Stimulated activated CD4-positive, alpha-beta T cell treated with anti-CD3 and anti-CD28 coated beads, Interleukin-12 subunit alpha, Interleukin-12 subunit beta, amount 100 ng/mL, for 48 hours (primary cell): ENCODE measurements at regions not wholly inside any gene's neighbourhood (a gene's known extent, or its start where the extent isn't known, plus 50 kb on each side); places are given as distances from the start of the nearest gene placed in this dataset.

Experiments
- DNase-seq, 3 donors: peaks; one replicate each; pipeline ENCODE4 v3.0.0-alpha.2; 2020; ENCODE audit warnings: low read depth in 2 of 3, low spot score in 1 of 3

- no peak for DNase-seq
These were observed 515.3 kb downstream of the EPHB1 start for GRCh38 chr3:135310317-135310716.

DNA sequence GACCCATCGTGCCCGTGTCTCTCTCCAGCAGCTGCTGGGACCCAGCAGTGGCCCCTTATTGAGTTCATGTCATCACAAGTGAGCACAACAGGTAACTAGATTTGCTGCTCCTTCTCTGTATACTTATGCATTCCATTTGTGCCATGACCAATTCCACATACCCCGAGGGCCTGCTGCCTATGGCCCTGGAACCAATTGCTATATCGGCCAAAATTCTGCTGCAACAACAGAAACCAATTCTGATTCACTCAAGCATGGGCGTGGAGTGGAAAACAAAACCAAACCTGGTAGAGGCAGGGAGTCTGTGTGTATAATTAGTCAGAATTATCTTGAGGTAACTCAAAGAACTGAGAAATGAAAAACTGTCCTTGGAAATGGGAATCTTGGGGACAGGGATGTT is 516.6 kb downstream of the EPHB1 start:
- no peak for DNase-seq

DNA sequence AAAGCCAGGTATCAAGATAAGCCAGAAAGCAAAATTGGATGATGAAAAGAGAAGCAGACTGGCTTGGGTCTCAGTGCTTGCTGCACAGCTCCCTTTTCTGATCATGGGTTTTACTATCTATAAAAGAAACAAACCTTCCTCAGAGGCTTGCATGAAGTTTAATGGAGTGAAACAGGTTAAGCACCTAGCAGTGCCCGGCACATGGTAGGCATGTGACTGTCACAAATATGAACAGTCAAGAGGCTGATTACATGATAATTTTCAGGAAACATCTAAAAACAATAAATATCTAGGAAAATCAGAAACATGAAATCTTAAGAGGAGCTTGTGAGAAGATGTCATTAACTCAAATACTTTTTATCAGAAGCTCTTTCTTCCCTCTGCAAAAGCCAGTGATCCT is 519.2 kb downstream of the EPHB1 start:
- no peak for DNase-seq

GRCh38 chr3:135324301-135324700 is 529.2 kb downstream of the EPHB1 start:
- DNase-seq = no peak

GRCh38 chr3:135325096-135325495 is 530.0 kb downstream of the EPHB1 start:
- no peak for DNase-seq

- no peak for DNase-seq
These were observed 530.7 kb downstream of the EPHB1 start for GRCh38 chr3:135325726-135326235.

DNA sequence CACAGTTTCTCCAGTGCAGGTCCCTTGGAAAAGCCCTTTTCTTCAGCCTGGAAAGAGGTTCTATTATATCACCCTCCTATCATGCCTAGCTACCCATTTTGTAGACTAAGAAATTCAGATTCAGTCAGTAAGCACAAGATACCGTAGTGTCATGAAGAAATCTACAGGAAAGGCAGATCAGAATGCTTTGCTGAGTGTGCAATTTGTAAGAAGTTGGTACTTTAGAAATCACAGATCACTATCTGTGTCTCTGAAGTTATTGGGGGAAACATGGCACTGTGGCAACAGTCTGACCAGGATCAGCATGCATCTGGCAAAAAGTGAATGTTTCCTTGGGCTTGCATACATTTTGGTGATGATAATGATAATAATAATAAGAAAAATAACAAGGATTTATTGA is 531.8 kb downstream of the EPHB1 start:
- no peak for DNase-seq

DNA sequence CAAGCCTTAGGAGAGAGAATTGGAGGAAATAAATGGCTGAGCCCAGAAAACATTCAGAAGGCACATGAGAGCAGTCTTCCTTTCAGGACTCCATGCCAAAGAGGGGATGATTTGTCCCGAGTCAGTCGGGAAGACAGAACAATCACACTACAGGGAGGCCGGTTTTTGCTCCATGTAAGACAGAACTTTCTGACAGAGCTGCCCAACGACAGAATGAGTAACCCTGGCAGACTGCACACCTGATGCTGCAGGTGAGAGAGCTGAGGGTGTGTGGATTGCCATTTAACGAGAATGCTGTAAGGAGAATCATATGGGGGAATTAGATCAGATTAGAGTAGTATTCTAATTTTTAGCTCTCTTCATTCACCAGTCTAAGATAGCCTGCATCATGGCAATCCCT is 533.0 kb downstream of the EPHB1 start:
- no peak for DNase-seq

DNA sequence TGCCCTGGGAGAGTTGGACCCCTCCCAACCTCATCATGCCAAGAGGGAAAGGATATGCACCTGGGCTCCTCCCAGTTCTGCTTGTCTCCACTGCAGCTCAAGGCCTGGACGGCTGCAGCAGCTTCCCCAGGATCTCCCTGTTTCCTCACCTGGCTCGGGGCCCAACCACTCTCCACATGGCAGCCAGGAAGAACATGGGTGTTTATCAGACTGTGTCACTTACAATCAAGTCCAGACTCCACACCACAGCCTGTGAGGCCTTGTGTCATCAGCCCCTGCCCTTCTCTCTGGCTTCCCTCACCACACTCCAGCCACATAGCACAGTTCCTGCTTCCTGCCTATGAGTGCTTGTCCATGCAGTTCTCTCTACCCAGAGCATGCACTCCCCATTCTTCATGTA is 534.4 kb downstream of the EPHB1 start:
- no peak for DNase-seq

DNA sequence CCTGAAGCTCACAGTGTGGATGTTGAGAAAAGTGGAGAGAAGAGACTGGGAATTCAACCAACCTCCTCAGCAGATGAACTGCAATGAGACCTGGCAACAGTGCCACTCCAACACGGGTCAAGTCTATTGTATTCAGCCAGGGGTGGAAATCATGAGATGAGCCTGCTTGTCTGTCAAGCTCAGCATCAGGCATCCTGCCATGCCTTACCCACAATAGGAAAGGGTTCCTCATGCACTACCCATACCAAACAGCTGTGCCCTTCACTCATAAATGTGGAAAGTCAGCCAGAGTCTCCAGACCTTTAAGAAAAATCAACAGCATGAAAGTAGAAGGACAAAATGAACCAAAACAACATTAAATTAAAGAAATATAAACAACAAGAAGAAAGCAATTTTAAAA is 542.1 kb downstream of the EPHB1 start:
- DNase-seq = no peak

GRCh38 chr3:135348690-135349089 is 553.6 kb downstream of the EPHB1 start:
- no peak for DNase-seq

- DNase-seq = no peak
These were observed 554.3 kb downstream of the EPHB1 start for GRCh38 chr3:135349254-135349948.

- DNase-seq = no peak
These were observed 557.2 kb downstream of the EPHB1 start for GRCh38 chr3:135352213-135352612.

- DNase-seq = no peak
These were observed 567.8 kb downstream of the EPHB1 start for GRCh38 chr3:135362889-135363288.

DNA sequence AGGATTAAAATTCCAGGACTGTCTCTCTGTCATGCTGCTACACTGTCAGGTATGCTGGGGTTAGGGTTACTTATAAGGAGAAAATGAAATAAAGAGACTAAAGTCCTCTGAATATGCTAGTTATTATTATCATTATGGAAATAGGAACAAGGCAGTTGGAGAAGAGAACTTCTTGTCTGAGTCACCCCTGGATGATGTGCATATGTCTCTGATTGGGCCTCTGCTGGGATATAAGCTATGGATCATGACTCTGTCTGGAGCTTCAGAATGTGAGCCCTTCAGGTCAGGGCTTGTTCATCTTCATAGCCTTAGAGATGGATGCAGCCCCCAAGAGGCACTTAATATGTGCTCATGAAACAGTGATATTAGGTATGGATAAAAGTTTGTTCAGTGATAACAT is 569.6 kb downstream of the EPHB1 start:
- DNase-seq = no peak

DNA sequence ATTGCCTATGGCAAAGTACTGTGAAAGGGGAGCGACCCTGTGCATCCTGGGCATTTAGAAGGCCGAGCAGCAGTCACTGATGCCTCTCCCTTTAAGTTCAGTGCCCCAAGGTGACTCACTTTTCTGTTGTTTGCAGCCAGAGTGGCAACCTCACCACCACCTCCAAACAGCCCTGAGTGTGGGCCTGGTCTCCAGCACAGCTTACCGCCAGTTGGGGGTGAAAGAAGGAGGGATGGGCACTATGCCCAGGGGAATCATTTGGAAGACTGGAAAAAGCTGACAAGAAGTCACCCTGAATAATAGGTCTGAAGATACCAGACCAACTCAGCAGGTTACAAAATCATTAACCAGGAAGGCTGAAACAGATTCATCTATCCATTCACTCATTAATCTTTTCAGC is 571.8 kb downstream of the EPHB1 start:
- DNase-seq = no peak

- DNase-seq = no peak
These were observed 573.3 kb downstream of the EPHB1 start for GRCh38 chr3:135368316-135368715.

DNA sequence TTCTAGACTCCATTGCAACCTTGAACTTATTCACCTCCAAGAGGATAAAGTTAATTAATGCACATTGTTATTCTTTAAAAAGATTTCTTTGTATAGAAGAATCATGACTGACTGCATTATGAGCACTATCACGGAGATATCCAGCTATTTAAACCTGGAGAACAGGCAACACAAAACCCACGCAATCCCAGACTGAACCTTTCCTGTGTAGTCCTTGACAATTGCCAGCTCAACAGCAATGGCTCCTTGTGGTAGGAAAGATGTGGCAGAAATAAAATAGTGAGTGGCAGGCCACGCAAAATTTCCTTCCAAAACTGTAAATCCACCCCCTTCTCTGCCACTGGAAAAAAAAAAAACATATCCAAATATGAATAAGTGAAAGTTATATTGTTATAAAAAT is 573.7 kb downstream of the EPHB1 start:
- DNase-seq = no peak

- DNase-seq = no peak
These were observed 579.5 kb downstream of the EPHB1 start for GRCh38 chr3:135374571-135374970.

- no peak for DNase-seq
These were observed 583.3 kb upstream of the PPP2R3A start for GRCh38 chr3:135382188-135382587.

DNA sequence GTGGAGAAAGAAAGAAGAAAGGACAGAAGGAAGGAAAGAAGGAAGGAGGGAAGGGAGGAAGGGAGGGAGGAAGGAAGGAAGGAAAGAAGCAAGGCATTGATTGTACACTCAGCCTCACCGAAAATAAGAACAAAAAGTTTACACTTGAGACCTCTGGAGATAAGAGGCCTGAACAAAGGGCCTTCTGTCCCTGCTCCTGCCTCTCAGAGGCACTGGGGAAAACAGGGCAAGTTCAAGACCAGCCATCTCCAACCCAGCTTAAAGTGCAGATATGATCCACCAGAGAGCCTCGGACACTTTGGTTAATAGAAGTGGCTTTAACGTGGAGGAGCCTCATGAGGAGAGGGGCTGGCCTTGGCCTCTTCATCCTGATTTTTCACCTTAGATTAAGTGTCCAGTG is 582.9 kb upstream of the PPP2R3A start:
- DNase-seq = no peak

- no peak for DNase-seq
These were observed 582.2 kb upstream of the PPP2R3A start for GRCh38 chr3:135383301-135383700.

- no peak for DNase-seq
These were observed 573.4 kb upstream of the PPP2R3A start for GRCh38 chr3:135392151-135392550.
